Uterus (tissue), 3 donors: ENCODE measurements at regions not wholly inside any gene's neighbourhood (a gene's known extent, or its start where the extent isn't known, plus 50 kb on each side); places are given as distances from the start of the nearest gene placed in this dataset.

Source experiments
- DNase-seq, 2 donors: peaks; one replicate each; pipeline ENCODE4 v3.0.0-alpha.2; 2019 to 2020
- H3K27ac ChIP-seq, 2 donors: fragments of 200-600 bp; sonication (generic); 1 replicate in 1 of 2; 2 replicates in 1 of 2; pipeline ENCODE4 v1.5.1; 2016 to 2018
- H3K27me3 ChIP-seq, 2 donors: fragments of 200-600 bp; sonication (generic); one replicate each; pipeline ENCODE4 v1.5.1; 2018 to 2019; ENCODE audit warnings: control low read depth in 1 of 2
- H3K36me3 ChIP-seq, 2 donors: fragments of 200-600 bp; sonication (generic); one replicate each; pipeline ENCODE4 v1.5.1; 2019; ENCODE audit warnings: control low read depth in 1 of 2
- H3K4me1 ChIP-seq, 2 donors: fragments of 200-600 bp; sonication (generic); one replicate each; pipeline ENCODE4 v1.5.1; 2018 to 2019; ENCODE audit warnings: control low read depth in 1 of 2
- H3K4me3 ChIP-seq, 2 donors: fragments of 200-600 bp; sonication (generic); 1 replicate in 1 of 2; 2 replicates in 1 of 2; pipeline ENCODE4 v1.5.1; 2018 to 2019; ENCODE audit warnings: mild to moderate bottlenecking in 1 of 2
- H3K9me3 ChIP-seq, 2 donors: fragments of 200-600 bp; sonication (generic); one replicate each; pipeline ENCODE4 v1.5.1; 2019; ENCODE audit warnings: control low read depth in 1 of 2
- CTCF ChIP-seq, 4 experiments: fragments of 200-600 bp in 2 of 4; fragments of 450-650 bp in 2 of 4; sonication (generic) in 2 of 4; IDR thresholded peaks; one replicate each; pipeline ENCODE4 v1.5.1; 2016 to 2019; ENCODE audit warnings: antibody characterized with exemption in 4 of 4, mild to moderate bottlenecking in 2 of 4, moderate library complexity in 1 of 4
- POLR2A ChIP-seq, 2 donors: fragments of 450-650 bp; IDR thresholded peaks; one replicate each; pipeline ENCODE4 v1.6.1; 2016; ENCODE audit warnings: antibody characterized with exemption in 2 of 2, mild to moderate bottlenecking in 1 of 2, moderate library complexity in 1 of 2
- intact Hi-C: fragments of 100-400 bp; cut with DNase I; formaldehyde crosslinking; loops from one replicate; pipeline ENCODE4 v1.15.1; 2023; ENCODE audit warnings: low total_unique reads
- donor health status: DM: yes; HTN: yes; CAD: no.

DNA sequence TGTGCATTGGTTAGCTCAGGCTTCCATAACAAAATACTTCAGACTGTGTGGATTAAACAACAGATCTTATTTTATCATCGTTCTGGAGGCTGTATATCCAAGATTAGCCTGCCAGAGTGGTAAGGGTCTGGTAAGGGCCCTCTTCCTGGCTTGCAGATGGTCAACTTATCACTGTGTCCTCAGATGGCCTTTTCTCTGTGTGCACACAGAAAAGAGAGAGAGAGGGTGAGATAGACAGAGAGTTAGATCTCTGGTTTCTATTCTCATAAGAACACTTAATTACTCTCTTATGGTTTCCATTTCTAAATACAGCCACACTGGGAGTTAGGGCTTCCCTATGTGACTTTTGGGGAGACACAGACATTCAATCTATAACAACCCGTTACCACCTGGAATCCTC lies 1003.5 kb downstream of the TSN start:
- intact Hi-C loops: no loop called here

DNA sequence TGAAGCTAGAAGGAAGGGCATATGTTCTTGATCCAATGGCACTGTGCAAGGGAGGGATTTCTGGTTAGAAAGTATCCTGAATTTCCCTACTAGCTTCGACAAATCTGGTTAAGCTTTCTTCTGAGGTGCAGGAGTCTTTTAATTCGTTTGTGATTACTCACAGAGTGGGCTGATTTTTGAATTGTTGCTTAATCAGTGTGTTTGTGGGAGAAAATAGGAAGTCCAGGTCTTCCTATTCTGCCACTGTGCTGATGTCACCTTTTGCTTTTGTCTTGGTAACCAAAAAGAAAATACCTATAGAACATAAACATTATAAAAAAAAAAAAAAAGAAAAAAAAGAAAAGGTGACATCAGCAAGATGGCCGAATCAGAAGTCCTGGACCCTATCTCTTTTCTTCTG lies 1008.6 kb downstream of the TSN start:
- Histone ChIP-seq H3K9me3 (no peaks in the 10 kb centered on the region), H3K4me1 (no peaks in the 10 kb centered on the region), H3K27me3 (no peaks in the 10 kb centered on the region), H3K27ac (no peak overlapping the region), H3K36me3 (no peaks in the 10 kb centered on the region), H3K4me3 (no peak overlapping the region)
- no peak for DNase-seq
- intact Hi-C loops: no loop called here
- no peak for TF ChIP-seq POLR2A (IDR thresholded peaks at IDR 0.05)

More for the DNA sequence above, 1003.5 kb downstream of the TSN start:
- Histone ChIP-seq H3K27me3 (no peaks in the 10 kb centered on the region), H3K4me1 (no peaks in the 10 kb centered on the region), H3K9me3 (no peaks in the 10 kb centered on the region), H3K4me3 (no peak overlapping the region), H3K27ac (no peak overlapping the region), H3K36me3 (no peaks in the 10 kb centered on the region)
- TF ChIP-seq CTCF (IDR thresholded peaks at IDR 0.05) (no peak), POLR2A (IDR thresholded peaks at IDR 0.05) (no peak)
- no peak for DNase-seq

DNA sequence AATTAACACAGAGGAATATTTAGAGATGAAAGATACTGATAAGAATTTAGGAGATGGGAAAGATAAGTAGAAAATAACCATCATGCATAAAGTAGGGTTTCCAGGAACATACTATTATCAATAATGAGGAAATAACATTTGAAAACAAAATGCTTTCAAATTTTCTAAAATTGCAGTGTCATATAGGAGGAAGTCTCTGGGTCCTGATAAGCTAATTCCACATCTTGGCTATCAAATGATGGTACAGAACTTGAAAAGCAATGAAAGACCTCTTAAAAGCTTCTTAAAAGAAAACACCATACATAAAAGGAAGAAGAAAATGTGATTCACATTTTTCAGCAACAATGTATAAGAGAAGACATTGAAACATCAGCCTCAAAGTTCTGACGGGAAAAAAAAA lies 1024.8 kb downstream of the TSN start:
- intact Hi-C loops: no loop called here

DNA sequence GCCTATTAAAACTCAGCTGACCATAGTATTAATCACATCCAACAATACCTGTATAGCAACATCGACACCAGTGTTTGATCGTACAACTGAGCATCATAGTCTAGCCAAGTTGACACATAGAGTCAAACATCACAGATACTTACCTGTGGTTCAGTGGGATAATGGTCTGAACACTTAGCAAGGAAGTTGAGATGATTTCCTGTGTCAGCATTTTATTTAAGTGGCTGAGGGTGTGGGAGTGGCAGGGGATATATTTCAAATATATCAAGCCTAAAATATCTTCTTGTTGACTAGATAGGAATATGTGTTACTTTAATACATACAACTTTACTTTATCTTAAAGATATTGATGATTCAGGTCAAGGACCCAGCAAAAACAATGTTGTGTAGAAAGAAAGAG lies 1038.6 kb downstream of the TSN start:
- Histone ChIP-seq H3K4me1 (no peaks in the 10 kb centered on the region), H3K27me3 (no peaks in the 10 kb centered on the region), H3K36me3 (no peaks in the 10 kb centered on the region), H3K4me3 (no peak overlapping the region), H3K9me3 (no peaks in the 10 kb centered on the region), H3K27ac (no peak overlapping the region)
- TF ChIP-seq CTCF (IDR thresholded peaks at IDR 0.05): no peak
- TF ChIP-seq POLR2A (IDR thresholded peaks at IDR 0.05): no peak
- intact Hi-C loops: no loop called here
- no peak for DNase-seq

More for the DNA sequence above, 1024.8 kb downstream of the TSN start:
- Histone ChIP-seq H3K27me3 (no peaks in the 10 kb centered on the region), H3K9me3 (no peaks in the 10 kb centered on the region), H3K27ac (no peak overlapping the region), H3K4me3 (no peak overlapping the region), H3K4me1 (no peaks in the 10 kb centered on the region), H3K36me3 (no peaks in the 10 kb centered on the region)
- DNase-seq: no peak
- no peak for TF ChIP-seq POLR2A (IDR thresholded peaks at IDR 0.05)
- no peak for TF ChIP-seq CTCF (IDR thresholded peaks at IDR 0.05)

- TF ChIP-seq POLR2A (IDR thresholded peaks at IDR 0.05) (no peak), CTCF (IDR thresholded peaks at IDR 0.05) (no peak)
- Histone ChIP-seq H3K4me1 (no peaks in the 10 kb centered on the region), H3K27me3 (no peaks in the 10 kb centered on the region), H3K9me3 (no peaks in the 10 kb centered on the region), H3K4me3 (no peak overlapping the region), H3K36me3 (no peaks in the 10 kb centered on the region), H3K27ac (no peak overlapping the region)
- DNase-seq: no peak
- intact Hi-C loops: no loop called here
These were observed 1040.3 kb downstream of the TSN start for GRCh38 chr2:122795763-122796162.

DNA sequence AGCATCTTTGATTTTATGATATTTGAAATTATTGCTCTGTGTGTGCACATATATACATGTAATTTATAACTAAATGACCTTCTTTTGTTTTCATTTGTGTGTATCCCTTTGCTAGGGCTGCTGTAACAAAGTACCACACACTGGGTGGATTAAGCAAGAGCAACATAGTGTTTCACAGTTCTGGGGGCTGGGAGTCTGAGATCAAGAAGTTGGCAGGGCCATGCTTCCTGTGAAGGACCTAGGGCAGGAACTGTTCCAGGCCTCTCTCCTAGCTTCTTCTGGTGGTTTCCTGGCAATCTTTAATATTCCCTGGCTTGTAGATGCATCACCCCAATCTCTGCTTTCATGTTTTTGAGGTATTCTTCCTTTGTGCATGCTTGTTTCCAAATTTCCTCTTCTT lies 1043.9 kb downstream of the TSN start:
- no peak for TF ChIP-seq CTCF (IDR thresholded peaks at IDR 0.05)
- TF ChIP-seq POLR2A (IDR thresholded peaks at IDR 0.05): no peak
- intact Hi-C loops: no loop called here
- no peak for DNase-seq
- Histone ChIP-seq H3K4me3 (no peak overlapping the region), H3K4me1 (no peaks in the 10 kb centered on the region), H3K27me3 (no peaks in the 10 kb centered on the region), H3K36me3 (no peaks in the 10 kb centered on the region), H3K9me3 (no peaks in the 10 kb centered on the region), H3K27ac (no peak overlapping the region)
